HPDE6-E6E7 (cell line): ENCODE measurements at regions not wholly inside any gene's neighbourhood (a gene's known extent, or its start where the extent isn't known, plus 50 kb on each side); places are given as distances from the start of the nearest gene placed in this dataset.

Experiments
- DNase-seq: peaks from one replicate; pipeline ENCODE4 v3.0.0; 2011; ENCODE audit warnings: missing footprints; ENCODE audit errors: extremely low spot score

- no peak for DNase-seq
Measured at GRCh38 chr15:69530991-69531664, 78.5 kb downstream of the RPLP1 start.

GRCh38 chr15:69531665-69532027, 79.0 kb downstream of the RPLP1 start:
- no peak for DNase-seq

GRCh38 chr15:69532066-69532465, 79.4 kb downstream of the RPLP1 start:
- no peak for DNase-seq

GRCh38 chr15:69532856-69533255, 80.2 kb downstream of the RPLP1 start:
- DNase-seq, result no peak

- DNase-seq, result no peak
Measured at GRCh38 chr15:69533522-69533921, 80.9 kb downstream of the RPLP1 start.

GRCh38 chr15:69535101-69535638, 82.6 kb downstream of the RPLP1 start:
- no peak for DNase-seq

GRCh38 chr15:69535998-69536397, 83.4 kb downstream of the RPLP1 start:
- no peak for DNase-seq

- DNase-seq, result no peak
Measured at GRCh38 chr15:69536726-69537512, 84.3 kb downstream of the RPLP1 start.

GRCh38 chr15:69537901-69538300, 85.3 kb downstream of the RPLP1 start:
- no peak for DNase-seq

GRCh38 chr15:69538379-69538778, 85.8 kb downstream of the RPLP1 start:
- no peak for DNase-seq

GRCh38 chr15:69539345-69539744, 86.7 kb downstream of the RPLP1 start:
- no peak for DNase-seq

GRCh38 chr15:69540622-69541021, 88.0 kb downstream of the RPLP1 start:
- DNase-seq, result no peak

- no peak for DNase-seq
Measured at GRCh38 chr15:69542028-69542427, 89.4 kb downstream of the RPLP1 start.

GRCh38 chr15:69543681-69544364, 91.2 kb downstream of the RPLP1 start:
- no peak for DNase-seq

GRCh38 chr15:69544365-69545113, 91.9 kb downstream of the RPLP1 start:
- DNase-seq, result no peak

GRCh38 chr15:69546182-69546581, 93.6 kb downstream of the RPLP1 start:
- no peak for DNase-seq

- no peak for DNase-seq
Measured at GRCh38 chr15:69548395-69549180, 96.0 kb downstream of the RPLP1 start.

- no peak for DNase-seq
Measured at GRCh38 chr15:69551391-69552056, 98.9 kb downstream of the RPLP1 start.

- DNase-seq, result no peak
Measured at GRCh38 chr15:69552057-69552815, 99.6 kb downstream of the RPLP1 start.

GRCh38 chr15:69553686-69554085, 101.1 kb downstream of the RPLP1 start:
- DNase-seq, result no peak
